Fibroblast of the aortic adventitia (primary cell): ENCODE measurements at regions not wholly inside any gene's neighbourhood (a gene's known extent, or its start where the extent isn't known, plus 50 kb on each side); places are given as distances from the start of the nearest gene placed in this dataset.
A peak's percentile ranks its signal among the peaks of the same experiment; 100 is the strongest.

Experiments
- DNase-seq: peaks from one replicate; pipeline ENCODE4 v3.0.0-alpha.2; 2010; ENCODE audit warnings: low read depth
- H3K4me3 ChIP-seq: 2 replicates; pipeline ENCODE4 v1.5.1; 2011; ENCODE audit warnings: low read depth, mild to moderate bottlenecking, control low read depth, low read length, moderate library complexity
- CTCF ChIP-seq: IDR thresholded peaks from 2 replicates; pipeline ENCODE4 v1.5.1; 2011; ENCODE audit warnings: mild to moderate bottlenecking, low read length, control low read depth, inconsistent platforms; ENCODE audit not compliant: insufficient read depth

- no peak for TF ChIP-seq CTCF
- no peak overlapping the region for H3K4me3 ChIP-seq
- no peak for DNase-seq
Observed at GRCh38 chr1:209434631-209435217, 148.8 kb upstream of the CAMK1G start.

GRCh38 chr1:209435654-209436566, 147.6 kb upstream of the CAMK1G start:
- TF ChIP-seq CTCF: peak; percentile 94
- peak; percentile 80 for DNase-seq
- H3K4me3 ChIP-seq: no peak overlapping the region

GRCh38 chr1:209439828-209440227, 143.7 kb upstream of the CAMK1G start:
- DNase-seq: no peak
- TF ChIP-seq CTCF: no peak
- H3K4me3 ChIP-seq: no peak overlapping the region

- TF ChIP-seq CTCF: no peak
Observed at GRCh38 chr1:209443361-209443931, 140.1 kb upstream of the CAMK1G start.

GRCh38 chr1:209443975-209444651, 139.4 kb upstream of the CAMK1G start:
- no peak overlapping the region for H3K4me3 ChIP-seq
- no peak for DNase-seq
- TF ChIP-seq CTCF: no peak

More at GRCh38 chr1:209443361-209443931, 140.1 kb upstream of the CAMK1G start:
- no peak overlapping the region for H3K4me3 ChIP-seq
- no peak for DNase-seq

GRCh38 chr1:209444961-209445360, 138.6 kb upstream of the CAMK1G start:
- DNase-seq: no peak
- no peak for TF ChIP-seq CTCF
- no peak overlapping the region for H3K4me3 ChIP-seq
